Activated naive CD4-positive, alpha-beta T cell treated with anti-CD3 and anti-CD28 coated beads, Interleukin-2, amount 50 U/mL, for 16 hours (primary cell): ENCODE measurements at regions not wholly inside any gene's neighbourhood (a gene's known extent, or its start where the extent isn't known, plus 50 kb on each side); places are given as distances from the start of the nearest gene placed in this dataset.
"Not testable (repeated sequence)": the region's sequence is repeated elsewhere in the genome, so short reads cannot be mapped to it uniquely, and the experiment has no call there.

ENCODE experiments used
- DNase-seq: peaks from one replicate; pipeline ENCODE4 v3.0.0-alpha.2; 2020

DNA sequence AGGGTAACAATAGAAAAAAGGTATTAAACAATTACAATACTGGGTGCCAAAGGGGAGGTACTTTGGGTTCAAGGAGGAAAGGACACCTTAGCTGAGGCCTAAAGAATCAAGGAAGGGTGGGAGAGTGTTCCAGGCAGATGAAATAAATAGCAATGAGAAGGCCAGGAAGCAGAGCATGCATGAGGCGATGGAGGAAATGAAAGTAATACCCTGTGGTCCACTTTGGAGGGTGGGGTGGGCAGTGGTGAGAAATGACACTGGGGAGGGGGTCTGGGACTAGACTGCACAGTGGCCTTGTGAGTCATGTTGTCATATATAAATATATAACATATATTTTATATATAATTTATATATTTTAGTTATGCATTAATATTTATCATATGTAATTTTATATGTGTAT, 55.9 kb downstream of the BHLHE40 start:
- DNase-seq: no peak

DNA sequence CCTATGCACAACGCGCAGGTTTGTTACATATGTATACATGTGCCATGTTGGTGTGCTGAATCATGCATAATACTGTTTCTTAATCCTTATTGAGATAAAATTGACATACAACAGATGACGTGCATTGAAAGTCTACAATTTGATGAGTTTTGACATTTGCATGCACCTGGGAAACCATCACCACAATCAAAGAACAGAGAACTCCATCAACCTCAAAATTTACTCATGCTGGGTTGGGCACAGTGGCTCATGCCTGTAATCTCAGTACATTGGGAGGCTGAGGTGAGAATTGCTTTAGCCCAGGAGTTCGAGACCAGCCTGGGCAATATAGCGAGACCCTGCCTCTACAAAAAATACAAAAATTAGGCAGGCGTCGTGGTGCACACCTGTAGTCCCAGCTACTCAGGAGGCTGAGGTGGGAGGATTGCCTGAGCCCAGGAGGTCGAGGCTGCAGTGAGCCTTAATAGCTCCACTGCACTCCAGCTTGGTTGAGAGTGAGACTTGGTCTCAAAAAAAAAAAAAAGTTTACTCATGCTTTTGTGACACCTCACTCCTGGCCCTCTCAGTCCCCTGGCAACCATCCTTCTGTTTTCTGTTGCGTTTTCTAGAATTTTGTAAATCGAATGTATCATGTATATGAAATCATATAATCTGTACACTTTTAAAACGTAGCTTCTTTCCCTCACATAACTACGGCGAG, 56.6 kb downstream of the BHLHE40 start:
- DNase-seq: no peak

DNA sequence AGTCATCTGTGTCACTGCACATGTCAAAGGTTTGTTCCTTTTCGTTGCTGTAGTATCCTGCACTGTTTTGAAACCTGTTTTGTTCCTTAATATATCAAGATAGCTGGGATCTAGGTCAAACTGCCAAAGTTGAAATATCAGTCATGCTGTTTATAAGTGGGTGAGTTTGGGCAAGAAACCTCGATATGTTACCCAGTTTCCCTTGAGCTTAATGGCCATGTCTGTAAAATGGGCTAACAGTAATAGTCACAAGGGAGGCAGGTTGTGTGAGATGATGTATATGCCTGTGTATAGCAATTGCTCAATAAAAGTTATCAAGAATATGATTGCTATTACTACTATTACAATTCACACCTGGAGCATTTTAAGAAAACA, 57.1 kb downstream of the BHLHE40 start:
- DNase-seq: no peak

DNA sequence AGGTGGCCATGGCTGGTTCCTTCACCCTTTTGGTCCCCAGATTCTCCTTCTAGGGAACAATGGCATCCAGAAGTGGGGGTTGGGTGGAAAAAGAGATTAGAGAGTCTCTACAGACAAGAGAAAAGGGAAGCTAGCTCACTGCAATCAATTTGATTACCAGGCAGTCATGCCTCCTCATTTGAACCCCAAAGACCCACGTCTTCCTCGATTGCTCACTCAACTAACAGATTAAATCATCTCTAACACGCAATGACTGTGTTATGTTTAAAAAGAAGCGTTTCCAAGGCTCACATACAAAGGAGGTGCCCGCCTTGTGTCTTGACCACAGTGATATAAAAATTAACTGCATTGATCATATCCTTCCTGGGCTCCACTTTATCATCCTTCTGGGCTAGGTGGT, 57.6 kb downstream of the BHLHE40 start:
- DNase-seq: no peak

DNA sequence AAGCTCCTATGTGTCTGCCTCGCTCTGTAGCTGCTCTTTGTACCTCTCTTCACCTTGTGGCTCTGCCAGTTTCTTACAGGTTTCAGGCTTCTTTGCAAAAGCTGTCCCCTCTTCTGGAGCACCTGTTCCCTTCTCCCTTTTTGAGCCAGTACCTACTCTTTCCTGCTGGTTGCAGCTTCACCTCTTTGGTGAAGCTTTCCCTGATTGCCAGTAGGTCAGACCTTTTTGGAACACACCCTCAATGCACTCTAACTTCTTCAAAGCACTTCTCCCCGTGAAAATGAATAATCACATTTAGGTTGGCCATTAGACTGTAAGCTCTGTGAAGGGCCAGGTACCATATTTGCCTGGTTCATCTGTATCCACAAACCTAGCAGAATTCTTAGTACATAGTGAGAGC, 60.3 kb downstream of the BHLHE40 start:
- no peak for DNase-seq

DNA sequence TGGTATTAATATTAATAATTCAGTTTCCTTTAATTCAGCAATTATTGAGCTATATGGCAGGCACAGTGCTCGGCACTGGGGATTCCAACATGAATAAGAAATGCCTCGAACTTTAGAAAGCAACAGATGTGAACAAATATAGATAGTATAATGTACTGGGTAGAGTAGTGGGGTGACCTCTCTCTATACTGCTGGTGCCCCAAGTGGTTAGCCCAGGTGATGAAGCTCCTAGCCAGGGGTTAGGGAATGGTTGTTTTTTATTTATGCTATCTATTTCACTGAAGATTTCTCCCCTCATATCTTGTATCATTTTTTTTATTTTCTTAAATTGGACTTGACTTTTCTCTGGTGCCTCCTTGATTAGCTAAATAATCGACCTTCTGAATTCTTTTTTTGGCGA, 62.1 kb downstream of the BHLHE40 start:
- no peak for DNase-seq

DNA sequence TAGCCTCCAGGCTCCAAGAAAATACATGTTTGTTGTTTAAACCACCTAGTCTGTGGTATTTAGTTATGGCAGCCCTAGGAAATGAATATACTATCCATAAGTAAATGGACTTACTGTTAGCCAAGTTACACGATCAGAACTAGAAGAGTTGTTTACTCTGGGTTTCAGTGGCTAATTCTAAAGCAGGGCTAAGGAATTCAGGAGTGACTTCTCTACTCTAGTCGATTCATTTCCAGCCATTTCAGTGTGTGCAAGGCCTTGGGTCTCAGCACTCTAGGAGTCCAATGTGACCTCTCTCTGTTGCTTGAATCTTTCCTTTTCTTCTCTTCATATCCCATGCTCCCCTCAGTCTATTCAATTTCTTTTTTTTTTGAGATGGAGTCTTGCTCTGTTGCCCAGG, 66.7 kb downstream of the BHLHE40 start:
- DNase-seq: no peak

DNA sequence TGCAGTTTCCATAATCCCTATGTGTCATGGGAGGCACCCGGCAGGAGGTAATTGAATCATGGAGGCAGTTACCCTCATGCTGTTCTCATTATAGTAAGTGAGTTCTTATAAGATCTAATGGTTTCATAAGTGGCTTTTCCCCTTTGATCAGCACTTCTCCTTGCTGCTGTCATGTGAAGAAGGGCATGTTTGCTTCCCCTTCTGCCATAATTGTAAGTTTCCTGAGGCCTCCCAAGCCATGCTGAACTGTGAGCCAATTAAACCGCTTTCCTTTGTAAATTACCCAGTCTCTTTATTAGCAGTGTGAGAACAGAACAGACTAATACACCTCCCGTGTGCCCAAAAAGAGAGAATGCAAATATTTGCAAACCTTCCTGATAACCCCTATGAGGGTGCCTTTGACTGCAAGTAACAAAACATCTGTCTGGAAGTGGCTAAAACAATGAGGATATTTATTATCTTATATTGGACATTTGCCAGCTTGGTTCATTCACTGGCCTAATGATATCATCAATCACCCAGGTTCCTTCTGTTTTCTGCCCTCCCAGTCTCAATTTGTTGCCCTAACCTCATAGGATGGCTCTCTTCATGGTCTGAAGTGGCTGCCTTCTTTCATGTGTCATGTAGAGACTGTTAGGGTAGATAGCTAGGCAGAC, 68.7 kb downstream of the BHLHE40 start:
- DNase-seq: no peak

DNA sequence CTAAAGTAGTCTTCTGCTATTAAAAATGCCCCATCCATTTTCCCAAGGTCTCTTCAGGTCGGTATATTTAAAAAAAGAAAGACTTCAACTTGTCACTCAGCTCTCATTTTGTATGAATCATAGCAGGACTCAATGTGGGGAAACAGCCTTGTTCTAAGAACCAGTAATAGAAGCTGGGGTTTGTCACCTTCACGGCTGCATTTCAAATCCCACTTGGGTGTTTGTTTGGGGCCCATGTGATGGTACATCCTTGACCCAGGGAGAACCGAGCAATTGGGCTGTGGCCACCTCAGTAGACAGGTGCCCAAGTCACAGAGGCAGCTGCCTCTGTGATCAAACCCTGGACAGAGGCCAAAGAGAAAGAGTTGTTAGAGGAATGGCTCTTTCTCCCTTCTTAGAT, 70.3 kb upstream of the ARL8B start:
- no peak for DNase-seq

DNA sequence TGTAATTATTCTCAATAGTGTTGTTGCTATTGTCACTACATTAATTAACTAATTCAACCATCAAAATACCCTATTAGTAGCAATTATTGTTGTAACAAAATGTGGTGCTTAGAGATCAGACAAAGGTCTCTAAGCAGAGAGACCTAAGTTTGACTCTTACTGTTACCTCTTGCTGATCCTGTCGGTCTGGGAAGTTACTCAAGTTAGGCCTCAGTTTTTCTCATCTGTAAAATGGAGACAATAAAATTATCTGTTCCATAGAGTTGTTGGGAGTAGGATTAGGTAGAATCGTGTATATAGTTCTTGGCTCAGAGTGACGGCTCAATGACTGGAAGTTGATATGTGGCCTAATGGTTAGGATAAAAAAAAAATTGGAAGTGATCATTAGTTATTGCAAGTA, 69.8 kb upstream of the ARL8B start:
- no peak for DNase-seq

DNA sequence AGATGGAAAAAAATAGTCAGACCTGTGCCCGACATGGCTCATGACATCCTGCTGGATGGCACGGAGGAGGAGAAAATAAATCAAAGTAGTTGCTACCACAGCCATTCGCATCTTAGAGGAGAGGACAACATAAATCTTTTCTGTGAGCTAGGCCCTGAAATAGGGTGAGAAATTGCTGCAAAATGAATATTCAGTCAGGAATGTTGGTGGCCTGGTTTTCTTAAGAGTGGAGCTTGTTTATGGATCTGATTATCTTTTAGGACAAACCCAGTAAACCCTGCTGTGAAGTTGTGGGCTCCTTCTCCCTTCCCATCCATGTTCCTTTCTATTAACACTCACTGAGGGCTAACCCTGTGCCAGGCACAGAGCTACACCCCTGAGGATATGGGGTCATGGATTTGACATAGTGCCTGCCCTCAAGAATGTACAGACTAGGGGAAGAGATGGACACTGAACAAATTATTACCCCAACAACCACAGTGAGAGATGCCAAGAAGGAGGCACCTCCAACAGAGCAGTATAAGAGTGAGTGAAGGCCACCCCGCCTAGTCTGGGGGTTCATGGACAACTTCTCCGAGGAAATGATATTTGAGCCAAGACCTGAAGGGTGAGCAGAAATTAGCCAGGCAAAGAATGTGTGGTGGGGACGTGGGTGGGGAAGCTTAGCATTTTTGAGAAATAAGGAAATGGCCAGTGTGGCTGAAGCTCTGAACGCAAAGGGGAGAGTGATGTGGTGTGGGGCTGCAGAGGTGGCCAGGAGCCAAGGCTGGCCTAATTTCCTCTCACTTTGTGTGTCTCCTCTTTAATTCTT, 68.9 kb upstream of the ARL8B start:
- DNase-seq: no peak

DNA sequence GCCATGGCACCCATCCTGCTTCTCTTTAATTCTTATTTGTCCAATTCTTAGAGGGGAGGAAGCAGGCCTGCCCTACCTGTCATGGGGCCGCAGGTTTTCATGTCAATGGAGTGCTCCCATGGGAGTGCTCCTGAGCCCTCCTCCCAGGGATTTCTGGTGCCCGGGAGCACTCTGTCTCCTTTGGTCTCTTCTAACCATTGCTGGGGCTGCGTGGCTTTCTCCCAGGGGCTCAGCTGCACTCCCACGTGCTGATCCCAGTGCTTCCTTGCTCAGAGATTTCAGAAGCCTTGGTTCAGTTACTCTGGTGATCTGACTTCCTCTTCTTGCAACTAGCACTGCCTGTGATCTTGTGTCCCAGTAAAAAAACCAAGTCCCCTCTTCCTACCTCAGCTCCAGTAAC, 68.0 kb upstream of the ARL8B start:
- DNase-seq: no peak

DNA sequence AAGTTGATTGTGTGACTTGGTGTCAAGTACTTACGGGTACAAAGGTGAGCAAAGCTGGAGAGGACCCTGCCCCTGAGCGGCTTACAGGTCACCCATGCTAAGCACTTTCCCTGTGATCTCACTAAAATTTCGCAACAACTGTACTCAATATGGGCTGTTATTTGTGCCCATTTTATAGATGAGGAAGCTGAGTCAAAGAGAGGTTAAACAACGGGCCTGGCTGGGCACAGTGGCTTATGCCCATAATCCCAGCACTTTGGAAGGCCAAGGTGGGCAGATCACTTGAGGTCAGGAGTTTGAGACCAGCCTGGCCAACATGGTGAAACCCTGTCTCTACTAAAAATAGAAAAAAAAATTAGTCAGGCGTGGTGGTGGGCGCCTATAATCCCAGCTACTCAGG, 67.5 kb upstream of the ARL8B start:
- not testable (repeated sequence) for DNase-seq

DNA sequence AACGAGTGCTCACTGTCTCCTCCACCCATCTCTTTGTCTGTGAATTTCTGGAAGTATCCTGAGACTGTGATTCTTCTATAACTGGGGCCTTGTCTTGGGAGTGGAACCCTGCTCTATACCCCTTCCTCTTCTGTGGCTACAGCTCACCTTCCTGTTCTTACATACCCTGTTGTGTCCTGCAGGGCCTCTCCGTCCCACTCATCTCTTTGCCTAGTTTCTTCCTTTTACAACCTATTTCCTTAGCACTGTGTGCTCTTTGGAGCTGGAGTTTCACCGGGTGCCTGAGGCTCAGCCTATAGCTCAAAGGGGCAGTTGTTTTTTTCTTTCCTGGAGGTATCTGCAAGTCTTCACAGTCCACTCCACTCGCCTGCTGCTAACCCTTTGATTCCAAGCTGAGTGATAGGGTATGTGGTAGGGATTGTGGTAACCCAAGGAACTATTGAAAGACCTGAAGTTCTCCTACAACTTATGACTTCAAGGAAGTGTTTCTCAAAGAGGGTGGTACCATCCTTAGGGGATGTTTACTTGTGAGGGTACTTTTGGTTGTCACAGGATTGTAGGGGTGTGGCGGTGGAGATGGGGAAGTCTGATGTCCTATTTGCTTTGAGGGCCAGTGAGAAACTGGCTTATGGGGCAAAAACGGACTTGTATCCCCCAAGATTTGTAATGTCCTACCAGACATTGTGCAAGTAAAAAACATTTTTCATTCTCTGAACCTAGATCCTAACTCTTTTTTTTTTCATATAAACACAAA, 66.6 kb upstream of the ARL8B start:
- no peak for DNase-seq

DNA sequence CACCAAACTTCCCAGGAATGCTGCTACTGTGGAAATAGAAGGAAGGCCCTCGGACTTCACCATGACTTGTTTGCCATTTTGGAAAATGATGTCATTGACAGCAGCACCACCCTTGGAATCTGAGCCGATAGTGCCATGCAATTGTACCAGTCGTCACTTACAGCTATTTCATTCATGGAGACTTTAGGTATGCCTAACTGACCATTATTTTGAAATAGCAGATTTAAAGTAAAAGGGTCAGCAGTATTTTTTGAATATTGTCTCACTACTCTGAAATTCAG, 66.0 kb upstream of the ARL8B start:
- no peak for DNase-seq

DNA sequence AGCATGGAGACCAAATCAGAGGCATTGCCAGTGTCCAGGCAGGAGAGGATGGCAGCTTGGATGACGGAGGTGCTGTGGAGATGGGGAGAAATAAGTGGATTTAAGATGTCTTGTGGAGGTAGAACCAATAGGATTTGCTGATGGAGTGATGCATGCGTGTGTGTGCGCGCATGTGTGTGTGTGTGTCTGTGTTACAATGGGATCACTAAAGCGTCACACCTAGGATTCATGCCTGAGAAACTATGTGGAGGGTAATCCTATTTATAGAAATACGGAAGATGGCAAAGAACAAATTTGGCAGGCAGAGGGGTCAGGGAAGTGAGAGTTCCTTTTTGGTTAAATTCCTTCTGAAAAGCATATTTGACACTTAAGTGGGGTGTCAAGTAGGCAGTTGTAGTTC, 64.8 kb upstream of the ARL8B start:
- DNase-seq: no peak

DNA sequence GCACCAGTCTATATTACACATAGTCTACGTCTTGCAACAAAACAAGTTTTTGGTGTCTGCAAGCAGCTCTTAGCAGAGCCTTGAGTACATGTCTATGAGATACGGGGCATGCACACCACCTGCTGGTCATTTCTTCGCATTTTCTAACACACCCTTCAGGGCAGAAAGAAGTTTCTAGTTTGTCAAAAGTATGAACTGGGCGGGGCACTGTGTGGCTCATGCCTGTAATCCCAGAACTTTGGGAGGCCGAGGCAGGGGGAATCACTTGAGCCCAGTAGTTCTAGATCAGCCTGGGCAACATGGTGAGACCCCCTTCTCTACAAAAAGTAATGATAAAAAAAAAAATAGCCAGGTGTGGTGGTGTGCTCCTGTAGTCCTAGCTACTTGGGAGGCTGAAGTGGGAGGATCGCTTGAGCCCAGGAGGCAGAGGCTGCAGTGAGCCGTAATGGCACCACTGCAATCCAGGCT, 64.2 kb upstream of the ARL8B start:
- peak; percentile 70 for DNase-seq

DNA sequence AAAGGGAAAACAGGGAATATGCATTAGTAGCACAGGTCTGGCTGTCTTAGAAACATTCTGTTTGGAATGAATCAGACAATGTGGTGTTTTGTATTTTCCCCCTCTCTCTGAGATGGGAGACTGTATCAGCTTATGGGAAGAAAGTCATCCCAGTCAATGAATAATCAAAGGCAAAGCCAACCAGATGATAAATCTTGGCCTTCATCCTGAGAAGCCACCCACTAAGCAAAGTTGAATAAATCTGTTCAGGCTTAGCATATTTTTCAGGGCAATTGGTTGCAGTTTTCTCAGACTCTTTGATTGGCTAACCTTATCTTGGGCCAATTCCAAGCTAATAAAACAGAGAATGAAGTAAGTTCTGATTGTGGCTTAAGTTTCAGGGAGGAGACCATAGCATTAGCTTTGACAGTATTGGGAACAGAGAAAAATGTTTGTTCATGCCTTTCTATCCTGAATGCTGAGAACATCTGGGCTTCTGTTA, 63.6 kb upstream of the ARL8B start:
- DNase-seq: no peak

DNA sequence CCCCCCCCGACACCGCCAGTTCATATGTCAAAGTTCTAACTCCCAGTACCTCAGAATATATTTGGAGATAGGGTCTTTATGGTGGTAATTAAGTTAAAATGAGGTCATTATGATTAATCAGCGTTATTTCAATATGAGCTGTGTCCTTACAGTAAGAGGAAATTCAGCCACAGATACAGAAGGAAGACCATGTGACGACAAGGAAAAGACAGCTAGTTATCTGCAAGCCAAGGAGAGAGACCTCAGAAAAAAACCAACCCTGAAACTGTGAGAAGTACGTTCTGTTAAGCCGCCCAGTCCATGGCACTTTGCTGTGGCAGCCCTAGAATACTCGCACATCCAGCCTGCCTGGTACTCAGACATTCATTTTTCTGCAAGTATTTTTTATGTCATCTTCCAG, 62.3 kb upstream of the ARL8B start:
- DNase-seq: no peak

DNA sequence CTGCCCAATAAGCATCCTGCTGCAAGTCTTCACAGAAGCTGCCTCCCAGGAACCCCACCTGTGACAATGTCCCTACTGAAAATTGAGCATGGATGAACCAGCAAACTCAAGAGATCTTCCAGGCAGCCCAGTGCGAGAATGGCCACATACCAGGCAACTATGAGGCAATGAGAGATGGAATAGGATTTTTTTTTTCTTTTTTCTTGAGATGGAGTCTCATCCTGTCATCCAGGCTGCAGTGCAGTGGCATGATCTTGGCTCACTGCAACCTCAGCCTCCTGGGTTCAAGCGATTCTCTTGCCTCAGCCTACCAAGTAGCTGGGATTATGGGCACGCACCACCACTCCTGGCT, 60.9 kb upstream of the ARL8B start:
- DNase-seq: no peak

DNA sequence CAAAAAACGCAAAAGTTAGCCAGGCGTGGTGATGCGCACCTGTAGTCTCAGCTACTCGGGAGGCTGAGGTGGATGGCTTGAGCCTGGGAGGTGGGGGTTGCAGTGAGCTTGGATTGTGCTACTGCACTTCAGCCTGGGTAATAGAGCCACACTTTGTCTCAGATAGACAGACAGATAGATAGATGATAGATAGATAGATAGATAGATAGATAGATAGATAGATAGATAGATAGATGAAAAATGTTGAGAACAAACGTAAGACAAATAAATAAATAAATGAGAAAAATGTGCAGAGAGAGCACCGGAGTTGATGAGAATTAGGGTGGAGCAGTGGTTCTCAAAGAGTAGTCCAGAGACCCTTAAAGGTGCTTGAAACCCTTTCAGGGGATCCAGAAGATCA, 58.4 kb upstream of the ARL8B start:
- DNase-seq: no peak

DNA sequence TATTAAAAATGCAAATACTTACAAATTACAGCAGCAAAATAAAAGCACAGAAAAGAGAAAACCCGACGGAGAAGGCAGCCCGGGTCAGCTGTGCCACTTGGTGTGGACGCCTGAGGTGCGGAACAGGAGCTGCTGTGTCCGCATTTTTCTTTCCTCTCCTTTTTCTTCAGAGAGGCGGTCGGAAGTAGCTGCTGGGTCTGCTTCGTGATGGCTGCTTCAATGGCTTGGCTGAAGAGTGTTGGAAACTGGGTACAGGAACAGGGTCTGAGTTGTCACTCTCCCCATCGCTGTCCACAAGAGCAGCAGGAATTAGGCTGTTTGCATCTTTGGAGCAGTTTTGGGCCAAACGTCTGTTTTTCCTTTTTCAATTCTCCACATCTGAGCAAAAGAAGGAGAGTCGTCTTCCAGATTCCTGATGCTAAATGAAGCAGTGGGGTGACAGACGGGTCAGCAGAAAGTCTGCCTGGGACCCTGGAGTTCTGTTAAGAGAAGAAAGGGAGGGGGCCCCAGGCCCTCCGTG, 53.5 kb upstream of the ARL8B start:
- DNase-seq: no peak

DNA sequence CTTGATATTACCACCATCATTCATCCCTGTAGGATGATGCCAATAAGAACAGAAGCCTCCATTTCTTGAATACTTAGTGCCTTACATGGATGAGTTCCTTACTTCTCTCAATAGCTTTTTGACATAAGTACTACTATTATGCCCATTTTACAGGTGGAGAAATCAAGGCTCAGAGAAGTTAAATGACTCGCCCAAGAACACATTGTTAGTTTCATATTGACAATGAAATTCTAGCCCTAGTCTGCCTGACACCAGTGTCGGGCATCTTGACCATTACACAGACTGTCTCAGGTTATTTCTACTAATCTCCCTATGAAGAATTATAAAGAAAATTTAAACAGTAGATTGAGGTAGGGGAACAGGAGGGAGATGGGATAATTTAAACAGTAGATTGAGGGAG, 52.5 kb upstream of the ARL8B start:
- DNase-seq: no peak
